H1 (cell line): ENCODE measurements at regions not wholly inside any gene's neighbourhood (a gene's known extent, or its start where the extent isn't known, plus 50 kb on each side); places are given as distances from the start of the nearest gene placed in this dataset.

Source experiments
- CTCF ChIA-PET: fragments of 300-600 bp; sonication (Branson Sonifier 250); formaldehyde crosslinking; loops from one replicate; lab custom pipeline; 2021; ENCODE audit not compliant: partially characterized antibody; lab: Charles Lee
- POLR2A ChIA-PET: fragments of 300-600 bp; sonication (Branson Sonifier 250); formaldehyde crosslinking; loops from one replicate; lab custom pipeline; 2021; ENCODE audit warnings: inconsistent platforms; ENCODE audit not compliant: partially characterized antibody; lab: Charles Lee
- DNase-seq, 2 experiments: peaks; one replicate each; pipeline versions ENCODE4 v3.0.0 to v3.0.0-alpha.2; 2010 to 2022; ENCODE audit warnings: low spot score in 2 of 2, low read depth in 1 of 2, mixed read lengths in 1 of 2
- FAIRE-seq: peaks from 2 replicates; lab custom pipeline; 2011; peaks lifted over from hg19 to GRCh38; lab: Jason Lieb, UNC
- H2AFZ ChIP-seq: 2 replicates; pipeline ENCODE4 v1.8.1; 2012; ENCODE audit warnings: low read length, inconsistent platforms
- H2AK5ac ChIP-seq: 2 replicates; pipeline ENCODE4 v1.6.1; 2013; ENCODE audit warnings: low read depth, low read length
- H2BK120ac ChIP-seq: replicated peaks from 2 replicates; pipeline ENCODE3; 2013; ENCODE audit warnings: low read depth, low read length, inconsistent platforms
- H2BK12ac ChIP-seq: 2 replicates; pipeline ENCODE4 v1.6.1; 2013; ENCODE audit warnings: low read depth, low read length
- H2BK15ac ChIP-seq: 2 replicates; pipeline ENCODE4 v1.6.1; 2013; ENCODE audit warnings: low read length
- H2BK20ac ChIP-seq: 2 replicates; pipeline ENCODE4 v1.6.1; 2013; ENCODE audit warnings: low read length
- H2BK5ac ChIP-seq: 2 replicates; pipeline ENCODE4 v1.6.1; 2013; ENCODE audit warnings: low read depth, low read length
- H3K14ac ChIP-seq: 2 replicates; pipeline ENCODE4 v1.6.1; 2013; ENCODE audit warnings: inconsistent platforms; ENCODE audit not compliant: insufficient read length
- H3K18ac ChIP-seq: 2 replicates; pipeline ENCODE4 v1.6.1; 2013; ENCODE audit warnings: low read length; ENCODE audit errors: extremely low read depth
- H3K23ac ChIP-seq: 2 replicates; pipeline ENCODE4 v1.6.1; 2013; ENCODE audit warnings: inconsistent platforms; ENCODE audit not compliant: insufficient read length
- H3K23me2 ChIP-seq: 2 replicates; pipeline ENCODE4 v1.6.1; 2013; ENCODE audit warnings: low read depth, low read length
- H3K27ac ChIP-seq: 2 replicates; pipeline ENCODE4 v1.6.1; 2011; ENCODE audit warnings: low read depth, low read length, inconsistent platforms
- H3K27me3 ChIP-seq, 4 experiments: replicated peaks in 1 of 4; 1 replicate in 1 of 4; 2 replicates in 3 of 4; pipeline versions ENCODE4 v1.6.1 to v1.8.1; 2011 to 2013; ENCODE audit warnings: low read length in 3 of 4, mild to moderate bottlenecking in 3 of 4, inconsistent platforms in 2 of 4, mixed read lengths in 2 of 4, moderate library complexity in 1 of 4; ENCODE audit not compliant: control insufficient read depth in 3 of 4, insufficient read depth in 3 of 4; ENCODE audit errors: extremely low read depth in 1 of 4
- H3K36me3 ChIP-seq, 4 experiments: 2 replicates each; pipeline versions ENCODE4 v1.6.1 to v1.8.1; 2011 to 2013; ENCODE audit warnings: mild to moderate bottlenecking in 4 of 4, low read length in 3 of 4, moderate library complexity in 2 of 4, control low read depth in 1 of 4, inconsistent platforms in 1 of 4; ENCODE audit not compliant: insufficient read depth in 4 of 4, control insufficient read depth in 2 of 4
- H3K4ac ChIP-seq: replicated peaks from 2 replicates; pipeline ENCODE3; 2013; ENCODE audit warnings: low read length, low read depth, mixed read lengths, inconsistent platforms; ENCODE audit not compliant: insufficient read length
- H3K4me1 ChIP-seq, 4 experiments: replicated peaks in 1 of 4; 1 replicate in 1 of 4; 2 replicates in 3 of 4; pipeline versions ENCODE4 v1.6.1 to v1.8.1; 2011 to 2013; ENCODE audit warnings: low read length in 3 of 4, inconsistent platforms in 2 of 4, mixed read lengths in 1 of 4; ENCODE audit not compliant: insufficient read depth in 4 of 4, control insufficient read depth in 3 of 4
- H3K4me2 ChIP-seq, 2 experiments: 2 replicates each; pipeline versions ENCODE4 v1.6.1 to v1.8.1; 2011 to 2013; ENCODE audit warnings: low read depth in 2 of 2, low read length in 2 of 2, control low read depth in 1 of 2, inconsistent platforms in 1 of 2, mild to moderate bottlenecking in 1 of 2; ENCODE audit not compliant: insufficient read depth in 1 of 2
- H3K4me3 ChIP-seq, 4 experiments: fragments of 200-600, 300-600 bp in 1 of 4; sonication (generic), shearing (Covaris generic), sonication (Bioruptor Twin) in 1 of 4; 2 replicates each; pipeline versions ENCODE4 v1.5.1 to v1.8.1; 2011 to 2016; ENCODE audit warnings: low read length in 4 of 4, low read depth in 3 of 4, control low read depth in 2 of 4, inconsistent platforms in 2 of 4, mild to moderate bottlenecking in 2 of 4, mixed read lengths in 1 of 4, moderate library complexity in 1 of 4; ENCODE audit not compliant: insufficient read depth in 2 of 4; ENCODE audit errors: extremely low read depth in 1 of 4
- H3K56ac ChIP-seq: replicated peaks from 2 replicates; pipeline ENCODE3; 2013; ENCODE audit warnings: low read depth, mild to moderate bottlenecking, mixed read lengths, low read length, inconsistent platforms; ENCODE audit not compliant: insufficient read length
- H3K79me1 ChIP-seq: 2 replicates; pipeline ENCODE4 v1.6.1; 2013; ENCODE audit warnings: low read depth, low read length, control low read depth
- H3K79me2 ChIP-seq, 2 experiments: 2 replicates each; pipeline versions ENCODE4 v1.6.1 to v1.8.1; 2012 to 2013; ENCODE audit warnings: low read length in 2 of 2, mild to moderate bottlenecking in 2 of 2, inconsistent platforms in 1 of 2; ENCODE audit not compliant: insufficient read depth in 2 of 2, control insufficient read depth in 1 of 2
- H3K9ac ChIP-seq, 4 experiments: replicated peaks in 1 of 4; 1 replicate in 1 of 4; 2 replicates in 3 of 4; pipeline versions ENCODE4 v1.6.1 to v1.8.1; 2011 to 2013; ENCODE audit warnings: low read depth in 3 of 4, low read length in 3 of 4, control low read depth in 2 of 4, mild to moderate bottlenecking in 2 of 4, moderate library complexity in 2 of 4, inconsistent platforms in 1 of 4; ENCODE audit errors: extremely low read depth in 1 of 4
- H3K9me3 ChIP-seq, 2 experiments: 2 replicates each; pipeline versions ENCODE4 v1.6.1 to v1.8.1; 2012 to 2013; ENCODE audit warnings: mild to moderate bottlenecking in 2 of 2, moderate library complexity in 2 of 2, control low read depth in 1 of 2, inconsistent platforms in 1 of 2, low read depth in 1 of 2, low read length in 1 of 2, mixed read lengths in 1 of 2; ENCODE audit not compliant: insufficient read depth in 2 of 2
- H4K20me1 ChIP-seq, 2 experiments: replicated peaks in 1 of 2; 2 replicates each; pipeline versions ENCODE3 to v1.8.1; 2011 to 2013; ENCODE audit warnings: inconsistent platforms in 2 of 2, low read length in 2 of 2, mild to moderate bottlenecking in 1 of 2; ENCODE audit not compliant: insufficient read depth in 2 of 2, control insufficient read depth in 1 of 2
- H4K5ac ChIP-seq: 2 replicates; pipeline ENCODE4 v1.6.1; 2013; ENCODE audit warnings: low read length, low read depth, mixed read lengths, inconsistent platforms; ENCODE audit not compliant: insufficient read length
- H4K8ac ChIP-seq: 2 replicates; pipeline ENCODE4 v1.8.0; 2013; ENCODE audit warnings: mild to moderate bottlenecking, moderate library complexity, low read length, inconsistent platforms; ENCODE audit not compliant: insufficient read depth; ENCODE audit errors: extremely low read depth
- H4K91ac ChIP-seq: replicated peaks from 2 replicates; pipeline ENCODE3; 2013; ENCODE audit warnings: low read length, mixed read lengths, inconsistent platforms; ENCODE audit not compliant: insufficient read length
- CTBP2 ChIP-seq: IDR thresholded peaks from 2 replicates; pipeline ENCODE4 v1.7.0; 2011; ENCODE audit warnings: borderline replicate concordance, mild to moderate bottlenecking, moderate library complexity, mixed read lengths, low read length; ENCODE audit not compliant: insufficient read depth, insufficient read length
- GTF2F1 ChIP-seq: IDR thresholded peaks from 2 replicates; pipeline ENCODE4 v1.6.1; 2012; ENCODE audit warnings: low read depth, low read length, improper control_type of control experiment, borderline replicate concordance
- HDAC6 ChIP-seq: IDR thresholded peaks from one replicate; pipeline ENCODE4 v1.7.1; 2012; ENCODE audit warnings: low read depth, mild to moderate bottlenecking, inconsistent platforms, low read length, moderate library complexity
- RAD21 ChIP-seq, 2 experiments: IDR thresholded peaks in 1 of 2; conservative IDR thresholded peaks in 1 of 2; 2 replicates each; pipeline ENCODE4 v1.6.1; 2011; ENCODE audit warnings: low read depth in 2 of 2, low read length in 2 of 2, improper control_type of control experiment in 1 of 2, inconsistent platforms in 1 of 2, mild to moderate bottlenecking in 1 of 2, moderate library complexity in 1 of 2
- WGBS, 2 experiments: shearing (Covaris generic) in 1 of 2; methylation state at CpG; one replicate each; pipeline versions ENCODE4 v1.1.6 to v1.1.7; 2013 to 2015; ENCODE audit warnings: low lambda C conversion rate in 2 of 2, mixed read lengths in 2 of 2, inconsistent platforms in 1 of 2, low coverage in 1 of 2, missing lambda C conversion rate in 1 of 2; ENCODE audit not compliant: insufficient replicate concordance in 2 of 2, insufficient coverage in 1 of 2, insufficient read length in 1 of 2; ENCODE audit errors: extremely low coverage in 1 of 2, missing lambda C conversion rate in 1 of 2; 5-methylcytosine and 5-hydroxymethylcytosine counted together
- TF ChIP-seq, protein P1 (sequence below), 3 experiments: IDR thresholded peaks; 1 replicate in 2 of 3; 2 replicates in 1 of 3; pipeline versions ENCODE4 v1.5.1 to v1.6.1; 2011; ENCODE audit warnings: low read length in 3 of 3, mild to moderate bottlenecking in 3 of 3, inconsistent platforms in 2 of 3, low read depth in 1 of 3, moderate library complexity in 1 of 3; ENCODE audit not compliant: insufficient read depth in 1 of 3; ENCODE audit errors: control extremely low read depth in 1 of 3

- Histone ChIP-seq H3K18ac (no peak overlapping the region), H3K23ac (no peak overlapping the region), H2BK20ac (no peak overlapping the region), H4K8ac (no peak overlapping the region), H3K9ac (no peak overlapping the region), H2AFZ (0 out of 2 replicates have a peak overlapping the region, but pooled peaks have one; percentile 61), H3K4me2 (no peak overlapping the region), H2BK5ac (no peak overlapping the region), H3K4me3 (no peak overlapping the region), H4K5ac (no peak overlapping the region), H2BK12ac (no peak overlapping the region), H3K9me3 (peaks cover 0 to 6% of the 10 kb centered on the region in 2 experiments), H4K20me1 (no peaks in the 10 kb centered on the region), H3K14ac (no peak overlapping the region), H3K27ac (no peak overlapping the region), H2BK120ac (no peak overlapping the region), H3K79me2 (no peaks in the 10 kb centered on the region), H4K91ac (no peak overlapping the region), H3K79me1 (no peaks in the 10 kb centered on the region), H3K4ac (no peak overlapping the region), H3K56ac (no peak overlapping the region), H3K27me3 (no peaks in the 10 kb centered on the region), H2AK5ac (no peak overlapping the region), H3K36me3 (no peaks in the 10 kb centered on the region), H2BK15ac (no peak overlapping the region), H3K23me2 (no peaks in the 10 kb centered on the region), H3K4me1 (peaks cover 0 to 4% (median 1%) of the 10 kb centered on the region in 4 experiments; a peak in 2 of 7 replicates)
- no peak for TF ChIP-seq CTBP2
- no peak for TF ChIP-seq HDAC6
- peak; percentile 42 to 54; a peak in 3 of 4 replicates for TF ChIP-seq RAD21 (IDR thresholded peaks at IDR 0.05 in 1 of 2, conservative IDR thresholded peaks at IDR 0.05 in 1 of 2; ENCODE audit: low read depth in 2 of 2, low read length in 2 of 2)
- TF ChIP-seq, protein P1, sequence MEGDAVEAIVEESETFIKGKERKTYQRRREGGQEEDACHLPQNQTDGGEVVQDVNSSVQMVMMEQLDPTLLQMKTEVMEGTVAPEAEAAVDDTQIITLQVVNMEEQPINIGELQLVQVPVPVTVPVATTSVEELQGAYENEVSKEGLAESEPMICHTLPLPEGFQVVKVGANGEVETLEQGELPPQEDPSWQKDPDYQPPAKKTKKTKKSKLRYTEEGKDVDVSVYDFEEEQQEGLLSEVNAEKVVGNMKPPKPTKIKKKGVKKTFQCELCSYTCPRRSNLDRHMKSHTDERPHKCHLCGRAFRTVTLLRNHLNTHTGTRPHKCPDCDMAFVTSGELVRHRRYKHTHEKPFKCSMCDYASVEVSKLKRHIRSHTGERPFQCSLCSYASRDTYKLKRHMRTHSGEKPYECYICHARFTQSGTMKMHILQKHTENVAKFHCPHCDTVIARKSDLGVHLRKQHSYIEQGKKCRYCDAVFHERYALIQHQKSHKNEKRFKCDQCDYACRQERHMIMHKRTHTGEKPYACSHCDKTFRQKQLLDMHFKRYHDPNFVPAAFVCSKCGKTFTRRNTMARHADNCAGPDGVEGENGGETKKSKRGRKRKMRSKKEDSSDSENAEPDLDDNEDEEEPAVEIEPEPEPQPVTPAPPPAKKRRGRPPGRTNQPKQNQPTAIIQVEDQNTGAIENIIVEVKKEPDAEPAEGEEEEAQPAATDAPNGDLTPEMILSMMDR (IDR thresholded peaks at IDR 0.05; ENCODE audit: control extremely low read depth in 1 of 3, insufficient read depth in 1 of 3, low read depth in 1 of 3, low read length in 3 of 3): peak in 2 of 3 experiments; percentile 49 to 61; a peak in 3 of 4 replicates
- TF ChIP-seq GTF2F1: no peak
- CTCF ChIA-PET: interaction anchor here (0.7 to 7.3 kb wide), 29 partner anchors 9 to 442 kb away, joined by 3 to 31 read pairs (median 4); no protein-coding TSS in a partner anchor
- POLR2A ChIA-PET: no interaction called here
- FAIRE-seq: peak; percentile 32
- WGBS, 2 experiments: 75% methylated on average over 5 of the region's 5 CpGs; no CpG with 5 or more reads in 1 of the 2 experiments
- no peak for DNase-seq
Observed at GRCh38 chr17:33964344-33964979, 290.6 kb upstream of the CCL2 start.
